ENCODE measurements at regions not wholly inside any gene's neighbourhood (a gene's known extent, or its start where the extent isn't known, plus 50 kb on each side); places are given as distances from the start of the nearest gene placed in this dataset.

GRCh38 chr3:167054926-167055325 is 325.2 kb downstream of the ZBBX start:
- no peak overlapping the region for H3K27ac Mint-ChIP-seq
- DNase-seq = no peak
- ChIA-PET POLR2A (no interaction called here), CTCF (no interaction called here)
- no peaks in the 10 kb centered on the region for H3K27me3 Mint-ChIP-seq
- H3K9me3 ChIP-seq = no peaks in the 10 kb centered on the region
- ATAC-seq (replicated peaks in 1 of 4) = no peak
- no peaks in the 10 kb centered on the region for H3K4me1 Mint-ChIP-seq
- no peak overlapping the region for H3K27ac ChIP-seq (ENCODE audit: low read length)
- 38% methylated on average over 2 of the region's 2 CpGs for WGBS (ENCODE audit: insufficient coverage)
- no peak overlapping the region for H3K4me3 Mint-ChIP-seq
- no peaks in the 10 kb centered on the region for H3K36me3 Mint-ChIP-seq
- H3K4me1 ChIP-seq (ENCODE audit: control insufficient read depth in 1 of 2, extremely low read depth in 1 of 2, insufficient read depth in 2 of 2, low read length in 2 of 2) = no peaks in the 10 kb centered on the region
- H3K27me3 ChIP-seq (replicated peaks in 1 of 2; ENCODE audit: control insufficient read depth in 2 of 2, extremely low read depth in 1 of 2, insufficient read depth in 2 of 2, low read length in 1 of 2) = no peaks in the 10 kb centered on the region
- no peak overlapping the region for H3K4me3 ChIP-seq (ENCODE audit: control insufficient read depth in 1 of 2, extremely low read depth in 1 of 2, low read length in 1 of 2)
- H3K36me3 ChIP-seq (ENCODE audit: control insufficient read depth in 2 of 2, extremely low read depth in 1 of 2, insufficient read depth in 1 of 2, low read length in 1 of 2) = no peaks in the 10 kb centered on the region
- H3K9me3 Mint-ChIP-seq = peaks cover 4 to 11% (median 6%) of the 10 kb centered on the region in 3 donors

DNA sequence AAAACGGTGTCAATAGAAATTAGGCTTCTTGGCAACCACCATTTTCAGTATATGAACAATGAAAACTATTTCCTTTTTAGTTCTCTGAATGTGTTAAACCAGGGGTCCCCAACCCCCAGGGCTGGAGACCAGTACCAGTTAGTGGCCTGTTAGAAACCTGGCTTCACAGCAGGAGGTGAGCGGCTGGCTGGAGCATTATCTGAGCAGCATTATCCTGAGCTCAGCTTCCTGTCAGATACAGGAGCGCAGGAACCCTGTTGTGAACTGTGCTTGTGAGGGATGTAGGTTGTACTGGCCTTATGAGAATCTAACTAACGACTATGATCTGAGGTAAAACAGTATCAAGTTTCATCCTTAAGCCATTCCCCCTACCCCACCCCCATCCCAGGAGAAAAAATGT is 328.7 kb downstream of the ZBBX start:
- peaks cover 0 to 5% (median 4%) of the 10 kb centered on the region in 3 donors for H3K9me3 Mint-ChIP-seq
- Histone ChIP-seq H3K4me3 (ENCODE audit: control insufficient read depth in 1 of 2, extremely low read depth in 1 of 2, low read length in 1 of 2) (no peak overlapping the region), H3K4me1 (ENCODE audit: control insufficient read depth in 1 of 2, extremely low read depth in 1 of 2, insufficient read depth in 2 of 2, low read length in 2 of 2) (no peaks in the 10 kb centered on the region), H3K9me3 (no peaks in the 10 kb centered on the region), H3K27me3 (replicated peaks in 1 of 2; ENCODE audit: control insufficient read depth in 2 of 2, extremely low read depth in 1 of 2, insufficient read depth in 2 of 2, low read length in 1 of 2) (no peaks in the 10 kb centered on the region), H3K36me3 (ENCODE audit: control insufficient read depth in 2 of 2, extremely low read depth in 1 of 2, insufficient read depth in 1 of 2, low read length in 1 of 2) (no peaks in the 10 kb centered on the region), H3K27ac (ENCODE audit: low read length) (no peak overlapping the region)
- no peak overlapping the region for H3K27ac Mint-ChIP-seq
- CTCF ChIA-PET = no interaction called here
- no peaks in the 10 kb centered on the region for H3K36me3 Mint-ChIP-seq
- no peak for ATAC-seq (replicated peaks in 1 of 4)
- no peak for DNase-seq
- no peaks in the 10 kb centered on the region for H3K27me3 Mint-ChIP-seq
- POLR2A ChIA-PET = no interaction called here
- no CpG with 5 or more reads among the region's 4 CpGs for WGBS (ENCODE audit: insufficient coverage)
- no peaks in the 10 kb centered on the region for H3K4me1 Mint-ChIP-seq
- no peak overlapping the region for H3K4me3 Mint-ChIP-seq

DNA sequence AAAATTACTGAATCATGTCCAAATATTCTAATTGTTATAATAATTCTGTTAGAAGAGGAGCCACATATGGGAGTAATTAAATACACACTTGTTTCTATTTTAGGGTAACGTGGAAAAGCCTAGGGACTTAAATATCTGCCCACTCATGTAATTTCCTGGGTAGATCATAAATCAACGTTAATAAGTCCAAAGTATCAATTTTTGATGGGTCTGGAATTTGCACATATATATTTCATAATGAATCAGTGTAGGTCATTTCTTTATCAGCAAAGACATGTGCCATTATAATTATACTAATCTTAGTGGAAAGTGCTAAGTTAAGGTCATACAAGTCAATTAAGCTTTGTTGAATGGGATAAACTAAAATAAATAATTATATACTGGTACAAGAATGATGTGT is 346.2 kb downstream of the ZBBX start:
- no CpG with 5 or more reads among the region's 2 CpGs for WGBS (ENCODE audit: insufficient coverage)
- H3K4me1 Mint-ChIP-seq = no peaks in the 10 kb centered on the region
- H3K27me3 Mint-ChIP-seq = no peaks in the 10 kb centered on the region
- Histone ChIP-seq H3K4me3 (ENCODE audit: control insufficient read depth in 1 of 2, extremely low read depth in 1 of 2, low read length in 1 of 2) (no peak overlapping the region), H3K4me1 (ENCODE audit: control insufficient read depth in 1 of 2, extremely low read depth in 1 of 2, insufficient read depth in 2 of 2, low read length in 2 of 2) (no peaks in the 10 kb centered on the region), H3K9me3 (no peaks in the 10 kb centered on the region), H3K27ac (ENCODE audit: low read length) (no peak overlapping the region), H3K27me3 (replicated peaks in 1 of 2; ENCODE audit: control insufficient read depth in 2 of 2, extremely low read depth in 1 of 2, insufficient read depth in 2 of 2, low read length in 1 of 2) (no peaks in the 10 kb centered on the region), H3K36me3 (ENCODE audit: control insufficient read depth in 2 of 2, extremely low read depth in 1 of 2, insufficient read depth in 1 of 2, low read length in 1 of 2) (no peaks in the 10 kb centered on the region)
- ChIA-PET CTCF (no interaction called here), POLR2A (interaction anchor here in 1 of 2 donors (0.6 kb wide), 1 partner anchor 938 kb away, joined by 4 read pairs; no protein-coding TSS in a partner anchor)
- no peak overlapping the region for H3K4me3 Mint-ChIP-seq
- ATAC-seq (replicated peaks in 1 of 4) (no peak), DNase-seq (no peak)
- peaks cover 2 to 8% (median 3%) of the 10 kb centered on the region in 3 donors for H3K9me3 Mint-ChIP-seq
- H3K27ac Mint-ChIP-seq = no peak overlapping the region
- H3K36me3 Mint-ChIP-seq = no peaks in the 10 kb centered on the region

GRCh38 chr3:167032267-167032876 is 347.7 kb downstream of the ZBBX start:
- CTCF ChIA-PET = no interaction called here
- H3K4me3 ChIP-seq (ENCODE audit: control insufficient read depth in 1 of 2, extremely low read depth in 1 of 2, low read length in 1 of 2) = no peak overlapping the region
- Mint-ChIP-seq H3K27ac (no peak overlapping the region), H3K27me3 (no peaks in the 10 kb centered on the region), H3K36me3 (no peaks in the 10 kb centered on the region), H3K4me3 (no peak overlapping the region), H3K9me3 (peaks cover 3 to 7% (median 3%) of the 10 kb centered on the region in 3 donors), H3K4me1 (no peaks in the 10 kb centered on the region)
- no peak overlapping the region for H3K27ac ChIP-seq (ENCODE audit: low read length)
- POLR2A ChIA-PET = no interaction called here
- no peaks in the 10 kb centered on the region for H3K9me3 ChIP-seq
- no peaks in the 10 kb centered on the region for H3K4me1 ChIP-seq (ENCODE audit: control insufficient read depth in 1 of 2, extremely low read depth in 1 of 2, insufficient read depth in 2 of 2, low read length in 2 of 2)
- ATAC-seq (replicated peaks in 1 of 4) = no peak
- H3K36me3 ChIP-seq (ENCODE audit: control insufficient read depth in 2 of 2, extremely low read depth in 1 of 2, insufficient read depth in 1 of 2, low read length in 1 of 2) = no peaks in the 10 kb centered on the region
- H3K27me3 ChIP-seq (replicated peaks in 1 of 2; ENCODE audit: control insufficient read depth in 2 of 2, extremely low read depth in 1 of 2, insufficient read depth in 2 of 2, low read length in 1 of 2) = no peaks in the 10 kb centered on the region
- DNase-seq = no peak
- WGBS (ENCODE audit: insufficient coverage) = no CpG with 5 or more reads among the region's 5 CpGs

DNA sequence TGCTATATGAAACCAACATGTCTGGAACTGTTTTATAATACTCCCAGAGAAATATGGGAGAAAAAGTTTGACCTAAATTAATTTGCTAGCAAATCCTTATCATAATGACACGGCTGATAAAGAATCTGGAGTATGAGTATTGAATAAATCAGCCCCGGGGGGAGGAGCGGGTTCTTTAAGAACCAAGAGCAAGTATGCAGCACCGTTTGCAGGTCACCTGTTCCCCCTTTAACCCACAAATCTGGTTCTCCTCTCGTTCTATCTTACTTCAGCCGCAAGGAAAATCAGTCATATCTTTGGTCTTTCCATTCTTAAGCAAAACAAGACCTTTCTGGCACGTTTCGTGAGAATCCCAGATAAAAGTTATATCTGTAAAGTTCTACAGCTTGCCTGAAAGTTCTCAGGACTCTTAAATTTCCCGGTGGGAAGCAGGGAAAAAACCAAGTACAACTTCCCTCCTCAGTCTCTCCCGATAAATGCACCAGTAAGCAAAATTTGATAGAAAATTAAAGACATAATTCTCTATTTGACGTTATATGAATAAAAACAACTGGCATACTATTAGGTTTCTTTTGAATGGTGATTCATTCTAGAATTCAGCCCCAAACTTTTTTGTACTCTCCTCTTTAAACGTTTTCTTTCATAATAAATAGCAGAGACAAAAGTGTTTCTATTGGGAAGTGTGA is 348.6 kb downstream of the ZBBX start:
- no peak overlapping the region for H3K4me3 ChIP-seq (ENCODE audit: control insufficient read depth in 1 of 2, extremely low read depth in 1 of 2, low read length in 1 of 2)
- H3K4me1 ChIP-seq (ENCODE audit: control insufficient read depth in 1 of 2, extremely low read depth in 1 of 2, insufficient read depth in 2 of 2, low read length in 2 of 2) = no peaks in the 10 kb centered on the region
- H3K27me3 ChIP-seq (replicated peaks in 1 of 2; ENCODE audit: control insufficient read depth in 2 of 2, extremely low read depth in 1 of 2, insufficient read depth in 2 of 2, low read length in 1 of 2) = no peaks in the 10 kb centered on the region
- Mint-ChIP-seq H3K27me3 (no peaks in the 10 kb centered on the region), H3K9me3 (peaks cover 3 to 7% (median 3%) of the 10 kb centered on the region in 3 donors), H3K4me3 (no peak overlapping the region), H3K4me1 (no peaks in the 10 kb centered on the region), H3K36me3 (no peaks in the 10 kb centered on the region), H3K27ac (no peak overlapping the region)
- no peak overlapping the region for H3K27ac ChIP-seq (ENCODE audit: low read length)
- ATAC-seq (replicated peaks in 1 of 4) = no peak
- WGBS (ENCODE audit: insufficient coverage) = 51% methylated on average over 4 of the region's 12 CpGs
- H3K36me3 ChIP-seq (ENCODE audit: control insufficient read depth in 2 of 2, extremely low read depth in 1 of 2, insufficient read depth in 1 of 2, low read length in 1 of 2) = no peaks in the 10 kb centered on the region
- ChIA-PET POLR2A (no interaction called here), CTCF (no interaction called here)
- no peak for DNase-seq
- H3K9me3 ChIP-seq = no peaks in the 10 kb centered on the region

GRCh38 chr3:167030082-167030725 is 349.9 kb downstream of the ZBBX start:
- ATAC-seq (replicated peaks in 1 of 4) (no peak), DNase-seq (no peak)
- H3K9me3 ChIP-seq = no peaks in the 10 kb centered on the region
- Mint-ChIP-seq H3K36me3 (no peaks in the 10 kb centered on the region), H3K27ac (no peak overlapping the region), H3K9me3 (peaks cover 3 to 7% (median 3%) of the 10 kb centered on the region in 3 donors), H3K4me3 (no peak overlapping the region), H3K4me1 (no peaks in the 10 kb centered on the region), H3K27me3 (no peaks in the 10 kb centered on the region)
- no peaks in the 10 kb centered on the region for H3K27me3 ChIP-seq (replicated peaks in 1 of 2; ENCODE audit: control insufficient read depth in 2 of 2, extremely low read depth in 1 of 2, insufficient read depth in 2 of 2, low read length in 1 of 2)
- H3K4me1 ChIP-seq (ENCODE audit: control insufficient read depth in 1 of 2, extremely low read depth in 1 of 2, insufficient read depth in 2 of 2, low read length in 2 of 2) = no peaks in the 10 kb centered on the region
- POLR2A ChIA-PET = no interaction called here
- H3K4me3 ChIP-seq (ENCODE audit: control insufficient read depth in 1 of 2, extremely low read depth in 1 of 2, low read length in 1 of 2) = no peak overlapping the region
- H3K27ac ChIP-seq (ENCODE audit: low read length) = no peak overlapping the region
- CTCF ChIA-PET = no interaction called here
- 100% methylated on average over 1 of the region's 4 CpGs for WGBS (ENCODE audit: insufficient coverage)
- no peaks in the 10 kb centered on the region for H3K36me3 ChIP-seq (ENCODE audit: control insufficient read depth in 2 of 2, extremely low read depth in 1 of 2, insufficient read depth in 1 of 2, low read length in 1 of 2)
